LNCAP (cell line): ENCODE measurements at regions not wholly inside any gene's neighbourhood (a gene's known extent, or its start where the extent isn't known, plus 50 kb on each side); places are given as distances from the start of the nearest gene placed in this dataset.

Experiments used
- CTCF ChIP-seq: fragments of 450-650 bp; IDR thresholded peaks from 2 replicates; pipeline ENCODE4 v1.5.1; 2017; ENCODE audit warnings: mild to moderate bottlenecking

- TF ChIP-seq CTCF = no peak
These were observed 1080.8 kb downstream of the AMY1C start for GRCh38 chr1:104830534-104830933.

GRCh38 chr1:104852151-104852550 lies 1102.5 kb downstream of the AMY1C start:
- no peak for TF ChIP-seq CTCF

- TF ChIP-seq CTCF = no peak
These were observed 1103.6 kb downstream of the AMY1C start for GRCh38 chr1:104853276-104853675.

- TF ChIP-seq CTCF = no peak
These were observed 1104.8 kb downstream of the AMY1C start for GRCh38 chr1:104854529-104854928.

GRCh38 chr1:104855550-104855949 lies 1105.9 kb downstream of the AMY1C start:
- no peak for TF ChIP-seq CTCF

GRCh38 chr1:104856091-104856490 lies 1106.4 kb downstream of the AMY1C start:
- TF ChIP-seq CTCF = no peak

GRCh38 chr1:104856518-104856917 lies 1106.8 kb downstream of the AMY1C start:
- TF ChIP-seq CTCF = no peak

GRCh38 chr1:104868794-104869193 lies 1119.1 kb downstream of the AMY1C start:
- no peak for TF ChIP-seq CTCF
